Gastrocnemius medialis (tissue), 4 donors: ENCODE measurements at regions not wholly inside any gene's neighbourhood (a gene's known extent, or its start where the extent isn't known, plus 50 kb on each side); places are given as distances from the start of the nearest gene placed in this dataset.

Source experiments
- ATAC-seq, 2 donors: fragments of 150-250 bp; one replicate each; pipeline ENCODE4 v1.9.1; 2016
- DNase-seq, 2 donors: peaks; one replicate each; pipeline ENCODE4 v3.0.0-alpha.2; 2019
- H3K27ac ChIP-seq, 4 donors: fragments of 200-600 bp; sonication (generic); 1 replicate in 1 of 4; 2 replicates in 3 of 4; pipeline ENCODE4 v1.5.1; 2016 to 2018; ENCODE audit warnings: mild to moderate bottlenecking in 2 of 4, moderate library complexity in 1 of 4
- H3K27me3 ChIP-seq, 3 donors: fragments of 200-600 bp; sonication (generic) in 2 of 3; 1 replicate in 1 of 3; 2 replicates in 2 of 3; pipeline versions ENCODE4 v1.5.1 to v1.6.0; 2016 to 2019; ENCODE audit warnings: mild to moderate bottlenecking in 1 of 3, moderate library complexity in 1 of 3
- H3K36me3 ChIP-seq, 2 donors: fragments of 200-600 bp; sonication (generic) in 1 of 2; one replicate each; pipeline ENCODE4 v1.5.1; 2017 to 2018
- H3K4me1 ChIP-seq, 2 donors: fragments of 200-600 bp; sonication (generic) in 1 of 2; one replicate each; pipeline ENCODE4 v1.5.1; 2016 to 2017; ENCODE audit warnings: mild to moderate bottlenecking in 2 of 2
- H3K4me3 ChIP-seq, 4 donors: fragments of 200-600 bp; sonication (generic) in 3 of 4; 1 replicate in 1 of 4; 2 replicates in 3 of 4; pipeline ENCODE4 v1.5.1; 2016 to 2019; ENCODE audit warnings: mild to moderate bottlenecking in 2 of 4
- H3K9me3 ChIP-seq, 3 donors: fragments of 200-600 bp; sonication (generic) in 2 of 3; 1 replicate in 1 of 3; 2 replicates in 2 of 3; pipeline ENCODE4 v1.5.1; 2016 to 2019
- CTCF ChIP-seq, 5 experiments: fragments of 450-650 bp in 3 of 5; fragments of 200-600 bp in 2 of 5; sonication (generic) in 2 of 5; IDR thresholded peaks in 4 of 5; conservative IDR thresholded peaks in 1 of 5; 1 replicate in 4 of 5; 2 replicates in 1 of 5; pipeline ENCODE4 v1.5.1; 2016 to 2019; ENCODE audit warnings: antibody characterized with exemption in 5 of 5, mild to moderate bottlenecking in 3 of 5, moderate library complexity in 3 of 5
- POLR2A ChIP-seq, 2 donors: fragments of 450-650 bp; IDR thresholded peaks; one replicate each; pipeline ENCODE4 v1.6.1; 2017; ENCODE audit warnings: antibody characterized with exemption in 2 of 2, mild to moderate bottlenecking in 2 of 2, moderate library complexity in 2 of 2
- in situ Hi-C, 4 donors: fragments of 200-750 bp; cut with MboI; loops; one replicate each; pipeline versions ENCODE4 v1.15.0 to v1.8.0; 2017; ENCODE audit warnings: low sequenced_read_pairs in 4 of 4
- intact Hi-C: fragments of 100-400 bp; cut with DNase I; formaldehyde crosslinking; loops from one replicate; pipeline ENCODE4 v1.15.1; 2023; ENCODE audit warnings: low total_unique reads

- DNase-seq (peak; percentile 6 to 12), ATAC-seq (no peak)
- no peaks in the 10 kb centered on the region for H3K9me3 ChIP-seq
- no peaks in the 10 kb centered on the region for H3K36me3 ChIP-seq
- no peak for TF ChIP-seq CTCF (IDR thresholded peaks at IDR 0.05 in 4 of 5, conservative IDR thresholded peaks at IDR 0.05 in 1 of 5)
- TF ChIP-seq POLR2A (IDR thresholded peaks at IDR 0.05) = no peak
- intact Hi-C loops = no loop called here
- no peaks in the 10 kb centered on the region for H3K27me3 ChIP-seq
- H3K27ac ChIP-seq = no peak overlapping the region
- H3K4me3 ChIP-seq = no peak overlapping the region
- in situ Hi-C loops = no loop called here
- no peaks in the 10 kb centered on the region for H3K4me1 ChIP-seq
These were observed 375.9 kb downstream of the RSL24D1 start for GRCh38 chr15:54820811-54821210.

- no peak for TF ChIP-seq CTCF (IDR thresholded peaks at IDR 0.05 in 4 of 5, conservative IDR thresholded peaks at IDR 0.05 in 1 of 5)
- no peak for TF ChIP-seq POLR2A (IDR thresholded peaks at IDR 0.05)
- in situ Hi-C loops (no loop called here), intact Hi-C loops (no loop called here)
- Histone ChIP-seq H3K27ac (no peak overlapping the region), H3K4me1 (no peaks in the 10 kb centered on the region), H3K4me3 (no peak overlapping the region), H3K27me3 (no peaks in the 10 kb centered on the region), H3K36me3 (no peaks in the 10 kb centered on the region), H3K9me3 (no peaks in the 10 kb centered on the region)
- DNase-seq (no peak), ATAC-seq (no peak)
These were observed 376.6 kb downstream of the RSL24D1 start for GRCh38 chr15:54820098-54820497.

GRCh38 chr15:54816401-54816800, 380.3 kb downstream of the RSL24D1 start:
- in situ Hi-C loops (no loop called here), intact Hi-C loops (no loop called here)
- no peak overlapping the region for H3K4me3 ChIP-seq
- no peaks in the 10 kb centered on the region for H3K4me1 ChIP-seq
- H3K27me3 ChIP-seq = no peaks in the 10 kb centered on the region
- H3K27ac ChIP-seq = no peak overlapping the region
- TF ChIP-seq CTCF (IDR thresholded peaks at IDR 0.05 in 4 of 5, conservative IDR thresholded peaks at IDR 0.05 in 1 of 5) (no peak), POLR2A (IDR thresholded peaks at IDR 0.05) (no peak)
- H3K9me3 ChIP-seq = no peaks in the 10 kb centered on the region
- ATAC-seq (no peak), DNase-seq (no peak)
- H3K36me3 ChIP-seq = no peaks in the 10 kb centered on the region

- TF ChIP-seq CTCF (IDR thresholded peaks at IDR 0.05 in 4 of 5, conservative IDR thresholded peaks at IDR 0.05 in 1 of 5) (no peak), POLR2A (IDR thresholded peaks at IDR 0.05) (no peak)
- Histone ChIP-seq H3K9me3 (no peaks in the 10 kb centered on the region), H3K27ac (no peak overlapping the region), H3K4me1 (no peaks in the 10 kb centered on the region), H3K36me3 (no peaks in the 10 kb centered on the region), H3K4me3 (no peak overlapping the region), H3K27me3 (no peaks in the 10 kb centered on the region)
- in situ Hi-C loops = no loop called here
- DNase-seq (no peak), ATAC-seq (no peak)
- intact Hi-C loops = no loop called here
These were observed 381.2 kb downstream of the RSL24D1 start for GRCh38 chr15:54815556-54815955.

- ATAC-seq = no peak
- H3K27ac ChIP-seq = no peak overlapping the region
- H3K4me1 ChIP-seq = no peaks in the 10 kb centered on the region
- no peaks in the 10 kb centered on the region for H3K27me3 ChIP-seq
- no peak for DNase-seq
- H3K9me3 ChIP-seq = no peaks in the 10 kb centered on the region
- no peaks in the 10 kb centered on the region for H3K36me3 ChIP-seq
- H3K4me3 ChIP-seq = no peak overlapping the region
- intact Hi-C loops (no loop called here), in situ Hi-C loops (no loop called here)
- TF ChIP-seq CTCF (IDR thresholded peaks at IDR 0.05 in 4 of 5, conservative IDR thresholded peaks at IDR 0.05 in 1 of 5) = no peak
These were observed 384.4 kb downstream of the RSL24D1 start for GRCh38 chr15:54812383-54812782.
